Activated T-helper 1 cell treated with anti-CD3 and anti-CD28 coated beads, Interleukin-12 subunit alpha, Interleukin-12 subunit beta, Interleukin-2, Interleukin-4 antibody, amounts not matched to agents 30 ng/mL and 10 ng/mL and 1 ng/mL, durations not matched to agents 14 hours and 24 hours and 36 hours (primary cell): ENCODE measurements at regions not wholly inside any gene's neighbourhood (a gene's known extent, or its start where the extent isn't known, plus 50 kb on each side); places are given as distances from the start of the nearest gene placed in this dataset.

ENCODE experiments used
- DNase-seq: peaks from one replicate; pipeline ENCODE4 v3.0.0; 2021; ENCODE audit warnings: low spot score
- H3K27ac Mint-ChIP-seq: one replicate; pipeline ENCODE4 v1.8.0; 2021; ENCODE audit warnings: mild to moderate bottlenecking, mixed read lengths
- H3K27me3 Mint-ChIP-seq: one replicate; pipeline ENCODE4 v1.8.0; 2022; ENCODE audit warnings: mild to moderate bottlenecking, moderate library complexity, mixed read lengths; ENCODE audit not compliant: insufficient read depth
- H3K36me3 Mint-ChIP-seq: one replicate; pipeline ENCODE4 v1.8.0; 2021; ENCODE audit warnings: low read depth, mixed read lengths
- H3K4me1 Mint-ChIP-seq: one replicate; pipeline ENCODE4 v1.8.0; 2021; ENCODE audit warnings: low read depth, mixed read lengths
- H3K4me3 Mint-ChIP-seq: one replicate; pipeline ENCODE4 v1.8.0; 2021; ENCODE audit warnings: mild to moderate bottlenecking, moderate library complexity, mixed read lengths
- H3K9me3 Mint-ChIP-seq: one replicate; pipeline ENCODE4 v1.8.0; 2021; ENCODE audit warnings: mixed read lengths
- intact Hi-C: fragments of 100-400 bp; cut with micrococcal nuclease; formaldehyde crosslinking; loops from one replicate; pipeline ENCODE4 v1.15.1; 2024

GRCh38 chr13:97116754-97117153, 105.4 kb upstream of the MBNL2 start:
- Mint-ChIP-seq H3K4me3 (no peak overlapping the region), H3K9me3 (no peaks in the 10 kb centered on the region), H3K27ac (no peak overlapping the region), H3K27me3 (peaks cover 26% of the 10 kb centered on the region), H3K36me3 (no peaks in the 10 kb centered on the region), H3K4me1 (no peaks in the 10 kb centered on the region)
- DNase-seq: no peak
- intact Hi-C loops: no loop called here

GRCh38 chr13:97117388-97117910, 104.7 kb upstream of the MBNL2 start:
- Mint-ChIP-seq H3K4me3 (no peak overlapping the region), H3K9me3 (no peaks in the 10 kb centered on the region), H3K36me3 (no peaks in the 10 kb centered on the region), H3K27me3 (peaks cover 26% of the 10 kb centered on the region), H3K4me1 (no peaks in the 10 kb centered on the region), H3K27ac (no peak overlapping the region)
- no peak for DNase-seq
- intact Hi-C loops: no loop called here

- H3K36me3 Mint-ChIP-seq: no peaks in the 10 kb centered on the region
- H3K27ac Mint-ChIP-seq: no peak overlapping the region
- intact Hi-C loops: no loop called here
These were observed 102.2 kb upstream of the MBNL2 start for GRCh38 chr13:97119943-97120342.

GRCh38 chr13:97120346-97120745, 101.8 kb upstream of the MBNL2 start:
- Mint-ChIP-seq H3K9me3 (no peaks in the 10 kb centered on the region), H3K27me3 (peaks cover 24% of the 10 kb centered on the region), H3K27ac (no peak overlapping the region), H3K36me3 (no peaks in the 10 kb centered on the region), H3K4me3 (no peak overlapping the region), H3K4me1 (peaks cover 2% of the 10 kb centered on the region)
- DNase-seq: no peak
- intact Hi-C loops: no loop called here

More at GRCh38 chr13:97119943-97120342, 102.2 kb upstream of the MBNL2 start:
- no peak overlapping the region for H3K4me3 Mint-ChIP-seq
- no peak for DNase-seq
- H3K27me3 Mint-ChIP-seq: peaks cover 24% of the 10 kb centered on the region
- H3K4me1 Mint-ChIP-seq: no peaks in the 10 kb centered on the region
- no peaks in the 10 kb centered on the region for H3K9me3 Mint-ChIP-seq

GRCh38 chr13:97120976-97121375, 101.2 kb upstream of the MBNL2 start:
- no peak overlapping the region for H3K27ac Mint-ChIP-seq
- H3K27me3 Mint-ChIP-seq: peaks cover 22% of the 10 kb centered on the region
- DNase-seq: no peak
- peaks cover 8% of the 10 kb centered on the region for H3K4me1 Mint-ChIP-seq
- intact Hi-C loops: no loop called here
- H3K4me3 Mint-ChIP-seq: no peak overlapping the region
- H3K36me3 Mint-ChIP-seq: no peaks in the 10 kb centered on the region
- no peaks in the 10 kb centered on the region for H3K9me3 Mint-ChIP-seq

- H3K27me3 Mint-ChIP-seq: peaks cover 17% of the 10 kb centered on the region
- no peak for DNase-seq
- no peak overlapping the region for H3K4me3 Mint-ChIP-seq
- intact Hi-C loops: no loop called here
- H3K4me1 Mint-ChIP-seq: peaks cover 16% of the 10 kb centered on the region
- H3K27ac Mint-ChIP-seq: no peak overlapping the region
- no peaks in the 10 kb centered on the region for H3K36me3 Mint-ChIP-seq
- H3K9me3 Mint-ChIP-seq: no peaks in the 10 kb centered on the region
These were observed 100.2 kb upstream of the MBNL2 start for GRCh38 chr13:97121894-97122293.

- Mint-ChIP-seq H3K9me3 (no peaks in the 10 kb centered on the region), H3K4me1 (peaks cover 20% of the 10 kb centered on the region), H3K4me3 (no peak overlapping the region), H3K27me3 (peaks cover 17% of the 10 kb centered on the region), H3K36me3 (no peaks in the 10 kb centered on the region), H3K27ac (no peak overlapping the region)
- no peak for DNase-seq
- intact Hi-C loops: no loop called here
These were observed 99.6 kb upstream of the MBNL2 start for GRCh38 chr13:97122381-97122996.

GRCh38 chr13:97124206-97124605, 97.9 kb upstream of the MBNL2 start:
- Mint-ChIP-seq H3K27ac (no peak overlapping the region), H3K9me3 (no peaks in the 10 kb centered on the region), H3K27me3 (peaks cover 20% of the 10 kb centered on the region), H3K4me1 (peaks cover 20% of the 10 kb centered on the region), H3K36me3 (no peaks in the 10 kb centered on the region), H3K4me3 (no peak overlapping the region)
- intact Hi-C loops: no loop called here
- DNase-seq: no peak

- Mint-ChIP-seq H3K9me3 (no peaks in the 10 kb centered on the region), H3K4me3 (no peak overlapping the region)
These were observed 97.0 kb upstream of the MBNL2 start for GRCh38 chr13:97124915-97125809.

GRCh38 chr13:97125810-97126738, 96.1 kb upstream of the MBNL2 start:
- Mint-ChIP-seq H3K4me3 (no peak overlapping the region), H3K36me3 (no peaks in the 10 kb centered on the region), H3K27me3 (peaks cover 18% of the 10 kb centered on the region), H3K27ac (no peak overlapping the region), H3K9me3 (no peaks in the 10 kb centered on the region), H3K4me1 (peaks cover 20% of the 10 kb centered on the region)
- DNase-seq: no peak
- intact Hi-C loops: loop anchor here (1.0 to 5.0 kb wide), 6 partner anchors 15 to 307 kb away; partner anchors contain the start of gene MBNL2

More at GRCh38 chr13:97124915-97125809, 97.0 kb upstream of the MBNL2 start:
- H3K27me3 Mint-ChIP-seq: peaks cover 16% of the 10 kb centered on the region
- no peak for DNase-seq
- no peak overlapping the region for H3K27ac Mint-ChIP-seq
- no peaks in the 10 kb centered on the region for H3K36me3 Mint-ChIP-seq
- H3K4me1 Mint-ChIP-seq: peaks cover 20% of the 10 kb centered on the region
- intact Hi-C loops: loop anchor here (5.0 kb wide), 1 partner anchor 217 kb away; no protein-coding TSS in a partner anchor

- Mint-ChIP-seq H3K36me3 (no peaks in the 10 kb centered on the region), H3K27me3 (peaks cover 20% of the 10 kb centered on the region), H3K4me3 (no peak overlapping the region), H3K27ac (no peak overlapping the region), H3K9me3 (no peaks in the 10 kb centered on the region), H3K4me1 (peaks cover 20% of the 10 kb centered on the region)
- intact Hi-C loops: loop anchor here (5.0 kb wide), 1 partner anchor 214 kb away; no protein-coding TSS in a partner anchor
- DNase-seq: no peak
These were observed 94.3 kb upstream of the MBNL2 start for GRCh38 chr13:97127842-97128241.

- Mint-ChIP-seq H3K4me1 (peaks cover 20% of the 10 kb centered on the region), H3K4me3 (no peak overlapping the region), H3K9me3 (no peaks in the 10 kb centered on the region), H3K27me3 (peaks cover 16% of the 10 kb centered on the region), H3K36me3 (no peaks in the 10 kb centered on the region), H3K27ac (no peak overlapping the region)
- DNase-seq: no peak
- intact Hi-C loops: no loop called here
These were observed 91.9 kb upstream of the MBNL2 start for GRCh38 chr13:97130190-97130589.
